Renal pelvis (tissue), 1 donor: ENCODE measurements at regions not wholly inside any gene's neighbourhood (a gene's known extent, or its start where the extent isn't known, plus 50 kb on each side); places are given as distances from the start of the nearest gene placed in this dataset.
A peak's percentile ranks its signal among the peaks of the same experiment; 100 is the strongest.

Experiments
- DNase-seq: peaks from one replicate; pipeline ENCODE4 v3.0.0-alpha.2; 2013

- no peak for DNase-seq
Measured at GRCh38 chr5:158406884-158407823, 548.2 kb upstream of the CLINT1 start.

- no peak for DNase-seq
Measured at GRCh38 chr5:158398360-158399201, 539.6 kb upstream of the CLINT1 start.

- no peak for DNase-seq
Measured at GRCh38 chr5:158397278-158397677, 538.3 kb upstream of the CLINT1 start.

- DNase-seq: no peak
Measured at GRCh38 chr5:158394102-158394501, 535.2 kb upstream of the CLINT1 start.

GRCh38 chr5:158393457-158393856 is 534.5 kb upstream of the CLINT1 start:
- no peak for DNase-seq

GRCh38 chr5:158392753-158393152 is 533.8 kb upstream of the CLINT1 start:
- no peak for DNase-seq

- DNase-seq: no peak
Measured at GRCh38 chr5:158390577-158390976, 531.6 kb upstream of the CLINT1 start.

GRCh38 chr5:158389786-158390185 is 530.8 kb upstream of the CLINT1 start:
- DNase-seq: no peak

GRCh38 chr5:158388021-158388420 is 529.1 kb upstream of the CLINT1 start:
- DNase-seq: no peak

- DNase-seq: no peak
Measured at GRCh38 chr5:158387499-158387898, 528.6 kb upstream of the CLINT1 start.

GRCh38 chr5:158385982-158386381 is 527.0 kb upstream of the CLINT1 start:
- DNase-seq: no peak

GRCh38 chr5:158384535-158385481 is 525.9 kb upstream of the CLINT1 start:
- DNase-seq: no peak

GRCh38 chr5:158383486-158383885 is 524.5 kb upstream of the CLINT1 start:
- no peak for DNase-seq

- DNase-seq: no peak
Measured at GRCh38 chr5:158382473-158382872, 523.5 kb upstream of the CLINT1 start.

GRCh38 chr5:158381614-158382160 is 522.7 kb upstream of the CLINT1 start:
- peak; percentile 19 for DNase-seq

GRCh38 chr5:158380661-158381060 is 521.7 kb upstream of the CLINT1 start:
- DNase-seq: no peak

GRCh38 chr5:158378931-158379330 is 520.0 kb upstream of the CLINT1 start:
- no peak for DNase-seq

- DNase-seq: no peak
Measured at GRCh38 chr5:158376679-158377078, 517.7 kb upstream of the CLINT1 start.

GRCh38 chr5:158375531-158375930 is 516.6 kb upstream of the CLINT1 start:
- no peak for DNase-seq

GRCh38 chr5:158373608-158374395 is 514.9 kb upstream of the CLINT1 start:
- no peak for DNase-seq

- DNase-seq: no peak
Measured at GRCh38 chr5:158369241-158369640, 510.3 kb upstream of the CLINT1 start.
